ENCODE measurements at regions not wholly inside any gene's neighbourhood (a gene's known extent, or its start where the extent isn't known, plus 50 kb on each side); places are given as distances from the start of the nearest gene placed in this dataset.

- H3K4me3 ChIP-seq (ENCODE audit: low read depth in 1 of 2, low read length in 2 of 2), result no peak overlapping the region
- H3K9me3 ChIP-seq (ENCODE audit: control insufficient read depth in 1 of 2, low read length in 2 of 2), result no peaks in the 10 kb centered on the region
- H3K36me3 ChIP-seq (ENCODE audit: control insufficient read depth in 1 of 2, insufficient read depth in 2 of 2, low read length in 2 of 2), result no peaks in the 10 kb centered on the region
- H3K4me1 ChIP-seq (ENCODE audit: control insufficient read depth in 1 of 2, insufficient read depth in 2 of 2, low read length in 2 of 2), result peaks cover 0 to 1% of the 10 kb centered on the region in 2 donors
- H3K27me3 ChIP-seq (ENCODE audit: low read depth, low read length), result no peaks in the 10 kb centered on the region
- no peak overlapping the region for H3K27ac ChIP-seq (ENCODE audit: low read length)
Measured at GRCh38 chr7:137094-137891, 55.1 kb upstream of the FAM20C start.

- Histone ChIP-seq H3K27me3 (ENCODE audit: low read depth, low read length) (no peaks in the 10 kb centered on the region), H3K36me3 (ENCODE audit: control insufficient read depth in 1 of 2, insufficient read depth in 2 of 2, low read length in 2 of 2) (no peaks in the 10 kb centered on the region), H3K9me3 (ENCODE audit: control insufficient read depth in 1 of 2, low read length in 2 of 2) (no peaks in the 10 kb centered on the region), H3K4me1 (ENCODE audit: control insufficient read depth in 1 of 2, insufficient read depth in 2 of 2, low read length in 2 of 2) (peaks cover 4 to 10% of the 10 kb centered on the region in 2 donors), H3K4me3 (ENCODE audit: low read depth in 1 of 2, low read length in 2 of 2) (no peak overlapping the region), H3K27ac (ENCODE audit: low read length) (no peak overlapping the region)
Measured at GRCh38 chr7:139131-139530, 53.2 kb upstream of the FAM20C start.

DNA sequence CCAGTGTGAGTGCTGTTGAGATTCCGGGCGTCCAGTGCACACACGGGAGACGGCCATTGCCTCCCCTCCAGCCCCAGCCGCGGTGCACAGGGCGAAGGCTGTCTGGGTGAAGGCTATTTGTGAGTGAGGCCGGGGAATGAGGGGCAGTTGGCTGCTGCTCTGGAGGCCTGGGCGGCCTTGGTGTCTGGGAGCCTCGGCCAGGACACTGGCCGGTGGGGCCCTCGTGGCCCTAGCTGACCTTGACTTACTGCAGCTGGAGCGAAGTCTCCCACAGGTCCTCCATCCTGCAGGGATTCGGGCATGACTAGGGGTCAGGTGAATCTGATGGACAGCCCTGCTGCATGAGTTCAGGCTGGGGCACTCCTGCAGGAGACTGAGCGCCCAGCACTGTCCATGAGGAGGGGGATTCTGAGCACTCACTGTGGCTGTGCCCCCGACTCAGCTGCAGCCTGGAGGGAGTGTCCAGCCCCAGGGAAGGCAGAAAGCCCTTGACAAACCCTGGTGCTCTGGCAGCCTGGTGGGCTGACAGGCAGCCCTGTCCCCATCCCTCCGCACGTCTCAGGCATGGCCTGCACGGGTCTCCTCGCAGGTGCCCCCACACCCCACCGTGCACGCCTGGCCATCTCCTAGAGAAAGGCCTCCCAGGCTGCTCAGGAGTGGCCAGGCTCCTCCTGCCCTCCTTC is 52.7 kb upstream of the FAM20C start:
- Histone ChIP-seq H3K27me3 (ENCODE audit: low read depth, low read length) (no peaks in the 10 kb centered on the region), H3K9me3 (ENCODE audit: control insufficient read depth in 1 of 2, low read length in 2 of 2) (no peaks in the 10 kb centered on the region), H3K27ac (ENCODE audit: low read length) (no peak overlapping the region), H3K4me1 (ENCODE audit: control insufficient read depth in 1 of 2, insufficient read depth in 2 of 2, low read length in 2 of 2) (peaks cover 4 to 10% of the 10 kb centered on the region in 2 donors), H3K36me3 (ENCODE audit: control insufficient read depth in 1 of 2, insufficient read depth in 2 of 2, low read length in 2 of 2) (no peaks in the 10 kb centered on the region), H3K4me3 (ENCODE audit: low read depth in 1 of 2, low read length in 2 of 2) (no peak overlapping the region)

GRCh38 chr7:140996-141395 is 51.4 kb upstream of the FAM20C start:
- Histone ChIP-seq H3K4me1 (ENCODE audit: control insufficient read depth in 1 of 2, insufficient read depth in 2 of 2, low read length in 2 of 2) (peaks cover 4 to 10% of the 10 kb centered on the region in 2 donors), H3K36me3 (ENCODE audit: control insufficient read depth in 1 of 2, insufficient read depth in 2 of 2, low read length in 2 of 2) (no peaks in the 10 kb centered on the region), H3K27ac (ENCODE audit: low read length) (no peak overlapping the region), H3K9me3 (ENCODE audit: control insufficient read depth in 1 of 2, low read length in 2 of 2) (no peaks in the 10 kb centered on the region), H3K4me3 (ENCODE audit: low read depth in 1 of 2, low read length in 2 of 2) (no peak overlapping the region), H3K27me3 (ENCODE audit: low read depth, low read length) (no peaks in the 10 kb centered on the region)

- no peaks in the 10 kb centered on the region for H3K27me3 ChIP-seq (ENCODE audit: low read depth, low read length)
- peaks cover 4 to 10% of the 10 kb centered on the region in 2 donors for H3K4me1 ChIP-seq (ENCODE audit: control insufficient read depth in 1 of 2, insufficient read depth in 2 of 2, low read length in 2 of 2)
- no peaks in the 10 kb centered on the region for H3K9me3 ChIP-seq (ENCODE audit: control insufficient read depth in 1 of 2, low read length in 2 of 2)
- no peaks in the 10 kb centered on the region for H3K36me3 ChIP-seq (ENCODE audit: control insufficient read depth in 1 of 2, insufficient read depth in 2 of 2, low read length in 2 of 2)
- H3K4me3 ChIP-seq (ENCODE audit: low read depth in 1 of 2, low read length in 2 of 2), result no peak overlapping the region
- H3K27ac ChIP-seq (ENCODE audit: low read length), result no peak overlapping the region
Measured at GRCh38 chr7:142248-142941, 50.0 kb upstream of the FAM20C start.

All from muscle layer of duodenum (tissue), 2 donors.